Mammary epithelial cell (primary cell): ENCODE measurements at regions not wholly inside any gene's neighbourhood (a gene's known extent, or its start where the extent isn't known, plus 50 kb on each side); places are given as distances from the start of the nearest gene placed in this dataset.

Source experiments
- CTCF ChIP-seq, 2 donors: IDR thresholded peaks in 1 of 2; conservative IDR thresholded peaks in 1 of 2; 2 replicates each; pipeline ENCODE4 v1.5.1; 2011 to 2012; ENCODE audit warnings: inconsistent platforms in 2 of 2, low read length in 2 of 2, mild to moderate bottlenecking in 2 of 2, control low read depth in 1 of 2, low read depth in 1 of 2; ENCODE audit not compliant: insufficient read depth in 1 of 2; ENCODE audit errors: extremely low read depth in 1 of 2
- EZH2 ChIP-seq: IDR thresholded peaks from 2 replicates; pipeline ENCODE4 v1.6.1; 2012; ENCODE audit warnings: low read length, inconsistent platforms, borderline replicate concordance

GRCh38 chr3:152626226-152626625 is 208.7 kb upstream of the P2RY1 start:
- TF ChIP-seq CTCF (conservative IDR thresholded peaks at IDR 0.05 in 1 of 2, IDR thresholded peaks at IDR 0.05 in 1 of 2; ENCODE audit: extremely low read depth in 1 of 2, insufficient read depth in 1 of 2, low read depth in 1 of 2, low read length in 2 of 2) (no peak), EZH2 (no peak)
